Fibroblast of the aortic adventitia (primary cell): ENCODE measurements at regions not wholly inside any gene's neighbourhood (a gene's known extent, or its start where the extent isn't known, plus 50 kb on each side); places are given as distances from the start of the nearest gene placed in this dataset.

Source experiments
- DNase-seq: peaks from one replicate; pipeline ENCODE4 v3.0.0-alpha.2; 2010; ENCODE audit warnings: low read depth
- H3K4me3 ChIP-seq: 2 replicates; pipeline ENCODE4 v1.5.1; 2011; ENCODE audit warnings: low read depth, mild to moderate bottlenecking, control low read depth, low read length, moderate library complexity
- TF ChIP-seq, protein P1 (sequence below): IDR thresholded peaks from 2 replicates; pipeline ENCODE4 v1.5.1; 2011; ENCODE audit warnings: mild to moderate bottlenecking, low read length, control low read depth, inconsistent platforms; ENCODE audit not compliant: insufficient read depth

DNA sequence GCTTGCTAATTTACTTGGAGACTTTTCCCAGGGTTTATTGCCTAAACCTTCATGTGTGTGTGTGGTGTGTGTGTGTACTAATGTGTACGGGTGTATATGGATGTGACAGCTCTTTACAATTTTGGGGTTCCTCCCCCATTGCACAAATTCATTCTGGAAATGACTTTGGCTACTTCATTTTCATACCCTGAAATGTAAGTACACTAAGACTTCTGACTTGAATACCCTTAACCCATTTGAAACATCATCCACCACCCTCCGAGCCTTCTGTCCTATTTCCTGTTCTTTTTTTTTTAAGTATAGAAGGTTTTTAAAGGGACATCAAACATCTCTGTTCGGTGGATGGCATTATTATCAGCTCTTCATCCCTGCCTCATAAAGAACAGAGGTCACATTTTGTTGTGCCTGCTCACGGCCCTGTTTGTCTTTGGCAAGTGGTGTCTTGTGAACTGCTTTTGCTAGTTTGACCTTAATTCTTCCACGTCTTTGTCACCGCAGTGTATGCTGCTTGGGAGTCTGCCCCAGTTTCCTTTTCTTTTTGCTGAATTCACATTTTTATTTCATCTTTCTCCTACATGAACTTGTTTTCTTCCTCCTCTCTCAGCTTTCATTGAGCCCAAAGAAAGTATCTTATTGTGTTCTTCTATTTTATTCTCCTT is 228.3 kb downstream of the FOXO1 start:
- DNase-seq, result peak; percentile 16

DNA sequence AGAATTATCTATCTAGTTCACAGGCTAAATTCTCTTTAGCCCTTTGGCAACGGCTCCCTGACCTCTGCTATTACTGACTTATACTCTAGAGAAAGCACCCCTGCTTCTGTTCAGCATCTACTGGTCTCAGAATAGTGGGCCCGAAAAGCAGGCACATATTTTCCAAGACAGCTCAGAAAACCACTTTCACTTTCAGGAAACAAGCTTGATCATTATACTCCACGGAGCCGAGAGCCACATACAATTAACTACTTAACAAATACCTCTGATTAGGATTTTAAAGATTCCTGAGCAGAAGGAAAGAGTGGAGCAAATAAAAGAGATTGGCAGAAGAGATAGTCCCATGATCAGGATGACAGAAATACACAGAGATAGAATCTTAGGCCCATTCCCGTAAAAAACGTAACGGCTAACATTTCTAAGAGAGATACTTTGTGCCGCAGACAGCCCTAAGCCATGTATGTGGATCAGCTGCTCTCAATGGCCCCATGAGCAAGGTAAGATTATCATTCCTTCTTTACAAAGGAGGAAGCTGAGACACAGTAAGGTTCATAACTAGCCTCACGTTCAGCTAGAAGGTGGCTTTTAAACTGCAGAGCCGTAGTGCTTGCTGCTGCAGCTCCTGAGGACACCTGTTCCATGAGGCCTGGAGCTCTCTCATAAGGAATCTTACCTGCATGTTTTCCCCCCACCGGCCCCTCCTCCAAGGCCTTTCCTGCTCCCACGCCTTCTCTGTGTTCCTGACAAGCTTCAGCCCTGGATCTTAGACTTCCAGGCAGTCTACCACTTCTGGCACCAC is 227.2 kb downstream of the FOXO1 start:
- H3K4me3 ChIP-seq, result peak overlapping the region; percentile 46
- TF ChIP-seq, protein P1, sequence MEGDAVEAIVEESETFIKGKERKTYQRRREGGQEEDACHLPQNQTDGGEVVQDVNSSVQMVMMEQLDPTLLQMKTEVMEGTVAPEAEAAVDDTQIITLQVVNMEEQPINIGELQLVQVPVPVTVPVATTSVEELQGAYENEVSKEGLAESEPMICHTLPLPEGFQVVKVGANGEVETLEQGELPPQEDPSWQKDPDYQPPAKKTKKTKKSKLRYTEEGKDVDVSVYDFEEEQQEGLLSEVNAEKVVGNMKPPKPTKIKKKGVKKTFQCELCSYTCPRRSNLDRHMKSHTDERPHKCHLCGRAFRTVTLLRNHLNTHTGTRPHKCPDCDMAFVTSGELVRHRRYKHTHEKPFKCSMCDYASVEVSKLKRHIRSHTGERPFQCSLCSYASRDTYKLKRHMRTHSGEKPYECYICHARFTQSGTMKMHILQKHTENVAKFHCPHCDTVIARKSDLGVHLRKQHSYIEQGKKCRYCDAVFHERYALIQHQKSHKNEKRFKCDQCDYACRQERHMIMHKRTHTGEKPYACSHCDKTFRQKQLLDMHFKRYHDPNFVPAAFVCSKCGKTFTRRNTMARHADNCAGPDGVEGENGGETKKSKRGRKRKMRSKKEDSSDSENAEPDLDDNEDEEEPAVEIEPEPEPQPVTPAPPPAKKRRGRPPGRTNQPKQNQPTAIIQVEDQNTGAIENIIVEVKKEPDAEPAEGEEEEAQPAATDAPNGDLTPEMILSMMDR, result no peak
- peak; percentile 76 for DNase-seq

More for the DNA sequence above, 228.3 kb downstream of the FOXO1 start:
- TF ChIP-seq, protein P1, result no peak
- no peak overlapping the region for H3K4me3 ChIP-seq

DNA sequence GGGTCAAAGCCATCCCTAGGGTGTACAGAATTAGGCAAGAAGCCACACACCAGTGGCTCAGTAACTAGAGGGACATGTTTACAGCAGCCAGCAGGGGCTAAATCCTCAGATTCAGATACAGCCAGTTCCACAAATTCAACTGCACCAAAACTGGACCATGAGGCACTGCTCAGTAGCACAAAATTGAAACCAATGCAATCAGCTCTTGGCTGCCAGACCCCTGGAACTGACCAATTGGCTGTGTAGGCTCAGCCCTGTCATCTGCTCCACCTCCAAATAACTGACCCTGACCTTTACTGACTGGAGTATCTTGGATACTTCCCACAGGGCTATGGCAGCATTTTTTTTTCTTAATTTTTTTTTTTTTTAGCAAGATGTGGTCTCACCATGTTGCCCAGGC is 226.5 kb downstream of the FOXO1 start:
- TF ChIP-seq, protein P1, result no peak
- peak; percentile 24 for DNase-seq

DNA sequence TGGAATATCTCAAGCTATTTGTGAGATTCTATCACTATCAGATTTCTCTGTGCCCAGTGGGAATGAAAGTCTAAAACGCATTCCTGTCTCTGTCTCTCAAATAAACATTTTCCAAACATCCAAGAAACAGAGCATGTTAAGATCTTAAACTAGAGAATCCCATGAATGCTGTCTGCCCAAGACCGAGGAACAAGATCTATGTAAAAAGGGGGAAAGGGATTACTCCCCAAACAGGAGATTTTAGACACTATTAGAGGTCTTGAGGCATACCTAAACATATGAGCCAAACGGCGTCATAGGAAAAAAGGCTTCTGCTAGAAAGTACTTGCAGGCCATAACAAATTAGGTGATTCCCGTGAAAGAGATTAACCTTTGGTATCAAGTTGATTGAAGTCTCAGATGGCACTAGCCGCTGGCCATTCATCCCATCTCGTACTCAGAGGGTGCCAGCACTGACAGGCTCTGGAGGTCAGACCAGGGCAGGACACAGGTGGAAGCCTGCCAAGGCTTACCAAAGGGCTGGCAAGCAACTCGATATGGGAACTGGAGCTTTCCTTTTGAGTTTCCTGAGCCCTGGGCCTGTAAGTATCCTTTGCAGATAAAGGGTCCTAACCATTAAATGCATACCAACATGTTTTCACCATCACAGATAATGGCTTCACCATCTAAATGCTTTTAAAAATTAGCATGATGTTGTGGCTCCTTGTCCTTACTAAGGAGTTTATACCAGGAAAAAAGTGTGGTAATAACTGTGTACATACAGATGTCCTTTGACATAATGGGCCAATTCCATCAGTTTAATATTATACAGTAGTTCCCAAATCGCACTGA is 225.2 kb downstream of the FOXO1 start:
- no peak overlapping the region for H3K4me3 ChIP-seq
- DNase-seq, result peak; percentile 56
- TF ChIP-seq, protein P1, result no peak

More for the DNA sequence above, 226.5 kb downstream of the FOXO1 start:
- H3K4me3 ChIP-seq, result no peak overlapping the region

DNA sequence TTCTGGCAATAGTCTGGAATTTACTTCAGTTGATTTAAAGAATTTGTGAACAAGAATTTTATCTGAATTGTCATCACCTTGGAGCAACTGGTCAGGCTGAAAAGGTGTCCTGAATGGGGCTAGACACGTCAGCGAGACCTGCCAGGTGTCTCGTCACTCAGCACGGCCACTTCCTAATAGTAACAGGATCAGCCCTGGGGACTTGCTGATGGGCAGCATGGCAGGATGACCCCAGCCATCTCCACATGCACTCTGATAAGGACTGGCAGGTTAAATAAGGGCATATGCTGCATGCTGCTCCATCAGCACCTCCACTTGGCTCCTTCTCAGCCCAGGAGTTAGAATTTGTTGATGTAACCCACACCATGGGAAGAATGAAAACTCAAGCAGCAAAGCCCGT is 224.2 kb downstream of the FOXO1 start:
- no peak overlapping the region for H3K4me3 ChIP-seq
- TF ChIP-seq, protein P1, result no peak
- DNase-seq, result no peak

DNA sequence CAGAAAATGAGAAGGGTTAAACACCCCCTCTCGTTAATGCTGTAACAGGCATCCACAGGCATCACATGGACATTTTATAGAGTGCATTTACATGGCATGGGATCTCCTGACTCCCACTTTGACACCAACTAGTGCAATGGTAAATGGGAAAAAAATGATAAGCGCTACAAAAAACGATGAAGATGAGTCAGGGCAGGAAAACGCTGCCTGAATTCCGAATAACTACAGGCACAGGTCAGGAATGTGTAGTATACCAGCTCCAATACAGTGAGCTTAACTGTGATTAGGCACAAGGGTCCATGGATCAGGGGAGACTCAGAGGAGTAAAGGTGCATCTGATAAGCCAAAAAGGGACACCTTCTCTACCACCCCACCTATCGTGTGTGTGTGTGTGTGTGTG is 223.6 kb downstream of the FOXO1 start:
- no peak for DNase-seq
- H3K4me3 ChIP-seq, result no peak overlapping the region
- TF ChIP-seq, protein P1, result no peak
